ENCODE measurements at regions not wholly inside any gene's neighbourhood (a gene's known extent, or its start where the extent isn't known, plus 50 kb on each side); places are given as distances from the start of the nearest gene placed in this dataset.

GRCh38 chr2:64797881-64798575, 144.3 kb upstream of the SERTAD2 start (continued):
- peak; percentile 22; the same call in 1 of the 2 replicates for TF ChIP-seq PRDM10 (tag by site-specific recombination; IDR thresholded peaks at IDR 0.05)
- TF ChIP-seq SCRT2 (tag by site-specific recombination; IDR thresholded peaks at IDR 0.05), result no peak

- CTCF ChIA-PET, result interaction anchor here (1.1 kb wide), 1 partner anchor 9 kb away, joined by 3 read pairs; no protein-coding TSS in a partner anchor
- H3K27ac ChIP-seq (ENCODE audit: extremely low read depth, low read depth, low read length), result no peak overlapping the region
- POLR2A ChIA-PET, result interaction anchor here (1.5 kb wide), 1 partner anchor 49 kb away, joined by 5 read pairs; no protein-coding TSS in a partner anchor
- no peak overlapping the region for H3K4me3 ChIP-seq (ENCODE audit: low read depth, low read length)
- H3K4me1 ChIP-seq (ENCODE audit: control insufficient read depth, insufficient read depth, low read length), result peaks cover 20% of the 10 kb centered on the region
- H3K36me3 ChIP-seq (ENCODE audit: control insufficient read depth in 2 of 2, insufficient read depth in 1 of 2, low read length in 2 of 2), result no peaks in the 10 kb centered on the region
- no peaks in the 10 kb centered on the region for H3K9me3 ChIP-seq (ENCODE audit: control insufficient read depth, insufficient read depth, low read depth, low read length)
- TF ChIP-seq ZNF169 (tag by site-specific recombination; IDR thresholded peaks at IDR 0.05), result no peak
- no peak for TF ChIP-seq ZSCAN18 (tag by site-specific recombination; IDR thresholded peaks at IDR 0.05)
- TF ChIP-seq ZNF362 (tag by site-specific recombination; IDR thresholded peaks at IDR 0.05), result no peak
- TF ChIP-seq ZNF664 (tag by site-specific recombination; IDR thresholded peaks at IDR 0.05), result no peak
- no peak for TF ChIP-seq ZBTB6 (tag by site-specific recombination; IDR thresholded peaks at IDR 0.05)
- no peak for TF ChIP-seq ZNF747 (tag by site-specific recombination; IDR thresholded peaks at IDR 0.05)
- TF ChIP-seq ZBTB1 (tag by site-specific recombination; IDR thresholded peaks at IDR 0.05), result no peak
- no peak for TF ChIP-seq ZNF433 (tag by site-specific recombination; IDR thresholded peaks at IDR 0.05; ENCODE audit: low read depth)
- no peak for TF ChIP-seq ZNF660 (tag by site-specific recombination; IDR thresholded peaks at IDR 0.05)
- no peak for TF ChIP-seq ZNF692 (tag by site-specific recombination; IDR thresholded peaks at IDR 0.05)
- no peak for TF ChIP-seq KLF9 (tag by site-specific recombination; IDR thresholded peaks at IDR 0.05; ENCODE audit: low read depth)
- no peak for TF ChIP-seq HOXD13 (CRISPR knock-in tag; IDR thresholded peaks at IDR 0.05; ENCODE audit: borderline replicate concordance)
- no peak for TF ChIP-seq BCL6B (tag by site-specific recombination; IDR thresholded peaks at IDR 0.05)
- TF ChIP-seq INSM2 (tag by site-specific recombination; IDR thresholded peaks at IDR 0.05), result no peak
- no peak for TF ChIP-seq ZNF629 (tag by site-specific recombination; IDR thresholded peaks at IDR 0.05)
- no peak for TF ChIP-seq PATZ1 (tag by site-specific recombination; IDR thresholded peaks at IDR 0.05)
These were observed 146.0 kb upstream of the SERTAD2 start for GRCh38 chr2:64799592-64800252.

All from HEK293 (cell line).